Retinal pigment epithelial cell (primary cell): ENCODE measurements at regions not wholly inside any gene's neighbourhood (a gene's known extent, or its start where the extent isn't known, plus 50 kb on each side); places are given as distances from the start of the nearest gene placed in this dataset.

Experiments used
- DNase-seq: peaks from one replicate; pipeline ENCODE4 v3.0.0-alpha.2; 2010; ENCODE audit warnings: low read depth
- H3K4me3 ChIP-seq: 2 replicates; pipeline ENCODE4 v1.5.1; 2011; ENCODE audit warnings: mild to moderate bottlenecking, low read length, control low read depth, moderate library complexity
- TF ChIP-seq, protein P1 (sequence below): conservative IDR thresholded peaks from 2 replicates; pipeline ENCODE4 v1.5.1; 2011; ENCODE audit warnings: low read depth, low read length, control low read depth, inconsistent platforms

DNA sequence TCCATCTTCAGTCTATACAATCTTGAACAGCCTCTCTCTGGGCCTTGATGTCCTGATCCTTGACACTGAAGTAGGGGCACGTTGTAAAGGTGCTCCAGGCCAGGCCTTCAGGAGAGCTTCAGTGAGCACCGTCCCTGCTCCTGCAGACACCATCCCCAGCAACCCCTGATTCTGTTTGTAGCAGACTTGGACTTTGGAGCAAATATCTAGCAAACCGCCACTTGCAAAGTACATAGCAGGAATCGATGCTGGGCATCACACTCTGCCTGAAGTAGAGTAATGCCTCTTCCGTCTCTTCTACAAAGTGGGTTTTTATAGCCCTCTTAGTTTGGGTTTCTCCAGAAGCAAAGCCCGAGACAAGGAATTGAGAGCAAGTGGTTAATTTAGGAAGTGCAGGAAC is 169.1 kb downstream of the SALL1 start:
- H3K4me3 ChIP-seq: no peak overlapping the region
- DNase-seq: no peak
- TF ChIP-seq, protein P1, sequence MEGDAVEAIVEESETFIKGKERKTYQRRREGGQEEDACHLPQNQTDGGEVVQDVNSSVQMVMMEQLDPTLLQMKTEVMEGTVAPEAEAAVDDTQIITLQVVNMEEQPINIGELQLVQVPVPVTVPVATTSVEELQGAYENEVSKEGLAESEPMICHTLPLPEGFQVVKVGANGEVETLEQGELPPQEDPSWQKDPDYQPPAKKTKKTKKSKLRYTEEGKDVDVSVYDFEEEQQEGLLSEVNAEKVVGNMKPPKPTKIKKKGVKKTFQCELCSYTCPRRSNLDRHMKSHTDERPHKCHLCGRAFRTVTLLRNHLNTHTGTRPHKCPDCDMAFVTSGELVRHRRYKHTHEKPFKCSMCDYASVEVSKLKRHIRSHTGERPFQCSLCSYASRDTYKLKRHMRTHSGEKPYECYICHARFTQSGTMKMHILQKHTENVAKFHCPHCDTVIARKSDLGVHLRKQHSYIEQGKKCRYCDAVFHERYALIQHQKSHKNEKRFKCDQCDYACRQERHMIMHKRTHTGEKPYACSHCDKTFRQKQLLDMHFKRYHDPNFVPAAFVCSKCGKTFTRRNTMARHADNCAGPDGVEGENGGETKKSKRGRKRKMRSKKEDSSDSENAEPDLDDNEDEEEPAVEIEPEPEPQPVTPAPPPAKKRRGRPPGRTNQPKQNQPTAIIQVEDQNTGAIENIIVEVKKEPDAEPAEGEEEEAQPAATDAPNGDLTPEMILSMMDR: no peak

DNA sequence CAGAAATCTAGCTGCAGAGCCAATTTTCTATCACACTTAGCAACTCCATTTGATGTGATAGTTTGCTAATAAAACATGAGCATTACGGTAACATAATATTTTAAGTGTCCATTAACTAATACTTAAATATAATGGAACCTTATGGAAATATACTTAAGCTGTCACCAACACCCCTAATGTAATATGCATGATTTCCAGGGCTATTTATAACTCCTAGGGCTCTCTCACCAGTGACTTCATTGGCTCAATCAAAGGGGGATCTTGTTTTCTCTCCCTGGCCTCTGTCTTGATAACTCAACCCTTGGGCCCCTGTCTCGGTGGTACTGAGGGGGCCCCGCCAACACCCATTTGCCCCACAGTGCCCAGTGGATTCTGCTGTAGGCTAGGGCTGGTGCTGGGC is 170.4 kb downstream of the SALL1 start:
- TF ChIP-seq, protein P1: no peak

DNA sequence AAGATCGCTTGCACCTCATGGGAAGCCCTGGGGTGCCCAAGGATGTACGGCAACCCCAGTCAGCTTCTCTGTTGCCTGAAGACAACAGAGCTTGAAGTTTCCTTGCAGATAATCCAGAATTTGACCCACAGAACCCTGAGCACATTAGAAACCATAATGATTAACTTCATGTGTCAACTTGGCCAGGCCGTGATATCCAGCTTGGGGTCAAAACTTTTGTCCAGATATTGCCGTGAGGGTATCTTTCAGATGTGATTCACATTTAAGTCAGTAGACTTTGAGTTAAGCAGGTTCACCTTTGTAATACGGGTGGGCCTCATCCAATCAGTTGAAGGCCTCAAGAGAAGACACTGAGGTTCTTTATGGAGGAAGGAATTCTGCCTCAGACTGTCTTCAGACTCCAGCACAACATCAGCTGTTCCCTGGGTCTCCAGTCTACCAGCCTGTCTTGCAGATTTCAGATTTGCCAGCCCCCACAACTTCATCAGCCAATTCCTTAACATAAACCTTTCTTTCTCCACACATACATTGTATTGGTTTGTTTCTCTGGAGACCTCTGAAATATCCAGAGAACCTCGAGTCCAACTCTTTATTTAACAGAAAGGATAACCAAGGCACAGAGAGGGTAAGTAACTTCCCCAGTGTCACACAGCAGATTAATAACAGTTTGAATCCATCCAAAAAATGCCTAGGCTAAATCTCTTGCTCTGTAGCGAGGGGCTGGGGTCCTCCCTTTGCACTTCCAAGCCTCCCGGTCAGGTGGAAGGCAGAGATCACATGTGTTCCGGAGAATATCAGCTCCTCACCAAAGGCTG is 171.1 kb downstream of the SALL1 start:
- TF ChIP-seq, protein P1: no peak
- DNase-seq: no peak
- H3K4me3 ChIP-seq: no peak overlapping the region

More for the DNA sequence above, 170.4 kb downstream of the SALL1 start:
- DNase-seq: no peak
- H3K4me3 ChIP-seq: no peak overlapping the region

DNA sequence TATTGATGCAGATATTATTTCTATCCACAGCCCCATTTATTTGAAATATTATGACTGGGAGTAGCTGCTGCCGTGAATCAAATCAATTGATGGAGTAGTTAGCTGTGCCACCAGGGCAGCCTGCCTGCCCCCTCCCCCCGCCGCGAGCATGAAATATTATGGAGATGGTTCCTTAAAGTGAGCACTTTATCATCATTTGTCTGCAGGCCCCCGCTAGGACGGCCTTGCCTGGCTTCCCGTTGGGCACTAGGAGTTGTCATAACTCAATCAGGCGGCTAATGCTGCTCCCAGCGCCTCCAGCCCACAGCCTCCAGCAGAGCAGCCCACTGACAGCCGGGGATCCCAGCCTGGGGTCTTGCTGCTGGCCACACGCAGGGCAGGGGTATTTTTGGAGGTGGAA is 173.9 kb downstream of the SALL1 start:
- DNase-seq: no peak
- TF ChIP-seq, protein P1: no peak
- no peak overlapping the region for H3K4me3 ChIP-seq

DNA sequence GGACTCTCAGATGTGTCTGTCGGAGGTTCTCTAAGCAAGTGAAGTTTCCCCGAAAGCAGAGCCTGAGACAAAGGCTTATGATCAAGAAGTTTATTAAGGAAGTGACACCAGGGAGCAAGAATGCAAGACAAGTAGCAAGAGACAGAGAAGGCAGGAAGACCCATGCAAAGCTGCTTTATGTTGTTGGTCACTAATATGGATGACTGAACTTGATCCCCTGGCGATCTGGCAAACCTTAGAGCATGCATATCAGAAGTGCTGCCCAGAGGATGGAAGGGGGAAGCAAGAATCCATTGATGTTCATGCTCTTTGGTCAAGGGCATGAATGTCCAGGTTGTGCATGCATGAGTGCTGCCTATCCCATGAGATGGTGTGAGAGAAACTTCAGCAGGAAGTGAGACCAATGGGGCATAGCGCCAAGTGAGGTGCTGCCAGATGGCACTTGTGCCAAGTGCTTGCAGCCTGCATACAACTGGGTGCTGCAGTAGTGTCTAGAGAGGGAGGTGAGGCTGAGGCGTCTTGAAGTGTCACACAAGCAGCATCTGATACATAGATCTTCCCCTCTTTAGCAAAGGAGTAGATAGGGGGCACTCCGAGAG is 176.5 kb downstream of the SALL1 start:
- TF ChIP-seq, protein P1: no peak
- no peak overlapping the region for H3K4me3 ChIP-seq
- no peak for DNase-seq

DNA sequence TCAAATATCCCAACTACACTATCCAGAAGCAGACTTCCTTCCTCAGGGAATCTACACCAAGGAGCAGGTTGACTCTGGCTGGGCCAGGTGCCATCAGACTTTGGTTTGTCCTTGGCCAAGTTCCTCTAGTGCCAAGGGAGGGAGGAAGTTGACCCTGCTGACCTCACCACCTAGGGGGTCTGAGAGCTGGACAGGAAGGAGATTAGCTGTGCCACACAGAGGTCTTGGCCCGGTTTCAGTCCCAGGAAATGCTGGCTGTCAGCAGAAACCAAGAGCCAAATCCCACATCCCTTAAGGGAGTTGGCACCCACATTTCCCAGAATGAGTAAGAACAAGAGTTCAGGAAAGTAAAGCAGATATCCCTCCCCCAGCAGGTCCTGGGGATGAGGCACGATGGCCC is 178.2 kb downstream of the SALL1 start:
- TF ChIP-seq, protein P1: no peak
- no peak for DNase-seq
- no peak overlapping the region for H3K4me3 ChIP-seq

DNA sequence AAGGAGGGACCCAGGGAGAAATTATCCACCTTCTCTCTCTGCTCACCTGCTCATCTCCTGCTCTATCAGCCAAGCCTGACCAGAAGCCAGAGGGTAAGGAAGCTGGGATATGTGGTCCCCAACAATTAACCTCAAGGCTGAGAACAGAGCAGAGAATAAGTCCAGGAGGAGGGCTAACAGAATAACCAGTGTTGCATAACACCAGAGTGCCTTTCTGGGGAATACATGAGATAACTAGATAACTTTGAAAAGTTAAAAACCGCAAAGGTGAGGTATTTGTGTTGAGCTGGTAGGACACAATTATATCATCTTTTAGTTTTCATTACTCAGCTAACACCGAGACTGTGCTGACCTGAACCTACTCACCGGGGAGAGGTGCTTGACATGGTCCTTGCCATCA is 180.8 kb downstream of the SALL1 start:
- no peak overlapping the region for H3K4me3 ChIP-seq
- TF ChIP-seq, protein P1: no peak
- no peak for DNase-seq
